ENCODE measurements at regions not wholly inside any gene's neighbourhood (a gene's known extent, or its start where the extent isn't known, plus 50 kb on each side); places are given as distances from the start of the nearest gene placed in this dataset.

- TF ChIP-seq CTCF (conservative IDR thresholded peaks at IDR 0.05; ENCODE audit: low read length), result no peak
- TF ChIP-seq EZH2phosphoT487 (IDR thresholded peaks at IDR 0.05; ENCODE audit: borderline replicate concordance, low read depth, low read length), result no peak
Observed at GRCh38 chr21:43273708-43274021, 104.9 kb downstream of the CRYAA start.
